ENCODE measurements at regions not wholly inside any gene's neighbourhood (a gene's known extent, or its start where the extent isn't known, plus 50 kb on each side); places are given as distances from the start of the nearest gene placed in this dataset.

DNA sequence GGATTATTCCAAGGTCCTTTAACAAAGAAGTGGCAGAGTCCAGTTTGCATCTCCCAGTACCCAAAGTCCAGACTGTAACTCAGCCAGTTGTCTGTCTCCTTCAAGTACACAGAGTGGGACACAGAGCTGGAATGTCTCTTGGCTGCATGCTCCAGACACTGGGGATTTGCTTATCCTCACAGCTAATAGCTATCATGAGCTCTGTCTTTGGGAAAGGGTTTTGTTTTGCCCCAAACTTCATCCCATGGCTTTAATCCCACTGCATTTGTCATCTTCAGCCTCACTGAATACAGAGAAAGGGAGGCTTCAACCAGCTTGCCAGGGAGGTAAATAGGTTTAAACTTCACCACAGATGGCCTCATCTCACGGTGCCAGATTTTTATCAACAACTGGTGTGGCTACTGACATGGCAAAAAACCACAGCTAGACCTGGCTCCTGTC lies 412.2 kb upstream of the SLC24A2 start:
- TF ChIP-seq, protein P1, sequence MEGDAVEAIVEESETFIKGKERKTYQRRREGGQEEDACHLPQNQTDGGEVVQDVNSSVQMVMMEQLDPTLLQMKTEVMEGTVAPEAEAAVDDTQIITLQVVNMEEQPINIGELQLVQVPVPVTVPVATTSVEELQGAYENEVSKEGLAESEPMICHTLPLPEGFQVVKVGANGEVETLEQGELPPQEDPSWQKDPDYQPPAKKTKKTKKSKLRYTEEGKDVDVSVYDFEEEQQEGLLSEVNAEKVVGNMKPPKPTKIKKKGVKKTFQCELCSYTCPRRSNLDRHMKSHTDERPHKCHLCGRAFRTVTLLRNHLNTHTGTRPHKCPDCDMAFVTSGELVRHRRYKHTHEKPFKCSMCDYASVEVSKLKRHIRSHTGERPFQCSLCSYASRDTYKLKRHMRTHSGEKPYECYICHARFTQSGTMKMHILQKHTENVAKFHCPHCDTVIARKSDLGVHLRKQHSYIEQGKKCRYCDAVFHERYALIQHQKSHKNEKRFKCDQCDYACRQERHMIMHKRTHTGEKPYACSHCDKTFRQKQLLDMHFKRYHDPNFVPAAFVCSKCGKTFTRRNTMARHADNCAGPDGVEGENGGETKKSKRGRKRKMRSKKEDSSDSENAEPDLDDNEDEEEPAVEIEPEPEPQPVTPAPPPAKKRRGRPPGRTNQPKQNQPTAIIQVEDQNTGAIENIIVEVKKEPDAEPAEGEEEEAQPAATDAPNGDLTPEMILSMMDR (IDR thresholded peaks at IDR 0.05; ENCODE audit: insufficient read depth, low read depth, low read length) = no peak
- no peak for TF ChIP-seq EZH2 (IDR thresholded peaks at IDR 0.05; ENCODE audit: insufficient read depth, low read length)

Measured in astrocyte (in vitro differentiated cells and primary cell).